ENCODE measurements at regions not wholly inside any gene's neighbourhood (a gene's known extent, or its start where the extent isn't known, plus 50 kb on each side); places are given as distances from the start of the nearest gene placed in this dataset.
A peak's percentile ranks its signal among the peaks of the same experiment; 100 is the strongest.

DNA sequence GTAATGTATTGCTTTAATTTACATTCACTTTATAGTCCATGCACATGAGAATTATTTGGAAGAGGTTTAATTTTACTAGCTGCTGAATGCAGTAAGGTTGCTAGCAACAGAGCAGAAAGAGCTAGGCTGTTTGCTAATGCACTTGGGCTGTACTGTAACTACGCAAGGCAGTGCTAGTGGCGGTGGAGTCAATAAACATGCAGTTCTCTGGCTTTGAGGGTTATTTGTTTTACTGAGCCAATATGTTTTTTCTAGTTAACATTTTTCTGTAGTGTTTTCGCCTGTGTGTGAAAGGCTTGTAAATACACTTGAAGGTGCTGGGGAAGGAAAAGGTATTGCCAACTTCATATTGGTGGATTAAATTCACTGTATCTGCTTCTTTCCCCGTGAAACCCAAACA, 112.8 kb downstream of the BTBD3 start:
- WGBS, 2 donors: 43 to 66% methylated on average over 4 of the region's 4 CpGs
- intact Hi-C loops (cut with DNase I): no loop called here
- DNase-seq: no peak
- no peak overlapping the region for H3K27ac ChIP-seq
- H3K4me3 ChIP-seq: no peak overlapping the region
- H3K36me3 ChIP-seq: no peaks in the 10 kb centered on the region
- TF ChIP-seq, protein P1, sequence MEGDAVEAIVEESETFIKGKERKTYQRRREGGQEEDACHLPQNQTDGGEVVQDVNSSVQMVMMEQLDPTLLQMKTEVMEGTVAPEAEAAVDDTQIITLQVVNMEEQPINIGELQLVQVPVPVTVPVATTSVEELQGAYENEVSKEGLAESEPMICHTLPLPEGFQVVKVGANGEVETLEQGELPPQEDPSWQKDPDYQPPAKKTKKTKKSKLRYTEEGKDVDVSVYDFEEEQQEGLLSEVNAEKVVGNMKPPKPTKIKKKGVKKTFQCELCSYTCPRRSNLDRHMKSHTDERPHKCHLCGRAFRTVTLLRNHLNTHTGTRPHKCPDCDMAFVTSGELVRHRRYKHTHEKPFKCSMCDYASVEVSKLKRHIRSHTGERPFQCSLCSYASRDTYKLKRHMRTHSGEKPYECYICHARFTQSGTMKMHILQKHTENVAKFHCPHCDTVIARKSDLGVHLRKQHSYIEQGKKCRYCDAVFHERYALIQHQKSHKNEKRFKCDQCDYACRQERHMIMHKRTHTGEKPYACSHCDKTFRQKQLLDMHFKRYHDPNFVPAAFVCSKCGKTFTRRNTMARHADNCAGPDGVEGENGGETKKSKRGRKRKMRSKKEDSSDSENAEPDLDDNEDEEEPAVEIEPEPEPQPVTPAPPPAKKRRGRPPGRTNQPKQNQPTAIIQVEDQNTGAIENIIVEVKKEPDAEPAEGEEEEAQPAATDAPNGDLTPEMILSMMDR (IDR thresholded peaks at IDR 0.05): no peak
- H3K4me1 ChIP-seq: no peaks in the 10 kb centered on the region
- no peaks in the 10 kb centered on the region for H3K9me3 ChIP-seq
- peak in 2 of 4 donors; percentile 84 to 85 for ATAC-seq
- no peaks in the 10 kb centered on the region for H3K27me3 ChIP-seq
- no peak for FAIRE-seq

DNA sequence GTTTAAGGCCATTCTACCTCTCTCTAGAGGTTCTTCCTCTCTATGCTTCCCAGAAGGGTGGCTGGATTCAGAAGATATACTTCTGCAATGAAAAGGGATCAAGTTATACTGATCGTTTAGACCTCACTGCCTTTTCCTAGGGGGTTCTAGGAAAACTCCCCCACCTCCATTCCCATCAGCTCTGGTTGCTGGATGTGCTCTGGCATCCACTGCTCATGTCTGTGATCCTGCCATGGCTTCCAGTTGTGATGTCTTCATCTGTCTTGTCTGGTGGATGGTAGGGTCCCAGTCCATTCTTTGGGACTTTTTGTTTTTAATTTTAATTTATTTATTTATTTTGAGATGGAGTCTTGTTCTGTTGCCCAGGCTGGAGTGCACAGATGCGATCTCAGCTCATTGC, 118.4 kb downstream of the BTBD3 start:
- ATAC-seq (no peak), FAIRE-seq (no peak), DNase-seq (no peak)
- Histone ChIP-seq H3K27me3 (no peaks in the 10 kb centered on the region), H3K27ac (no peak overlapping the region), H3K9me3 (no peaks in the 10 kb centered on the region), H3K4me1 (no peaks in the 10 kb centered on the region), H3K36me3 (no peaks in the 10 kb centered on the region), H3K4me3 (no peak overlapping the region)
- intact Hi-C loops (cut with DNase I): no loop called here
- TF ChIP-seq, protein P1 (IDR thresholded peaks at IDR 0.05): no peak
- 81 to 83% methylated on average over 2 of the region's 2 CpGs for WGBS, 2 donors

DNA sequence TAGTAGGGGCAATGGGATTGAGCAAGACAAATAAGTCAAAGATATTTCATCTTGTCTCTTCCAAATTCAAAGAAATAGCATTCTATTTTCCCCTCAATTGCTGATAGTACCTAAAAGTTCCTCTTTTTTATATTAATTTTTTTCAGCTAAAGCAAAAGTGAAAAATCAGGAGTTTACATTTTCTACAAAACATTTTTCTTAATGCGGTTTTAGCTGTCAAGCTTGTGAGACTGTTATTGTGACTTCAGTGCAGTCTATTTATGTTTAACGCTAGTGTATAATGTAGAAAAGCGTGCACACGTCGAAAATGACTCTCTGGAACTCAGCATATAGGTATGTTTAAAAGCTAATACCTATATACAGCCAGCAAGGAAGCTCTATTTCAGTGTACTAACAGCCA, 119.8 kb downstream of the BTBD3 start:
- ATAC-seq (no peak), DNase-seq (no peak), FAIRE-seq (no peak)
- Histone ChIP-seq H3K4me3 (no peak overlapping the region), H3K27me3 (no peaks in the 10 kb centered on the region), H3K4me1 (no peaks in the 10 kb centered on the region), H3K36me3 (no peaks in the 10 kb centered on the region), H3K27ac (no peak overlapping the region), H3K9me3 (no peaks in the 10 kb centered on the region)
- intact Hi-C loops (cut with DNase I): no loop called here
- TF ChIP-seq, protein P1 (IDR thresholded peaks at IDR 0.05): no peak
- 75 to 85% methylated on average over 5 of the region's 5 CpGs for WGBS, 2 donors

DNA sequence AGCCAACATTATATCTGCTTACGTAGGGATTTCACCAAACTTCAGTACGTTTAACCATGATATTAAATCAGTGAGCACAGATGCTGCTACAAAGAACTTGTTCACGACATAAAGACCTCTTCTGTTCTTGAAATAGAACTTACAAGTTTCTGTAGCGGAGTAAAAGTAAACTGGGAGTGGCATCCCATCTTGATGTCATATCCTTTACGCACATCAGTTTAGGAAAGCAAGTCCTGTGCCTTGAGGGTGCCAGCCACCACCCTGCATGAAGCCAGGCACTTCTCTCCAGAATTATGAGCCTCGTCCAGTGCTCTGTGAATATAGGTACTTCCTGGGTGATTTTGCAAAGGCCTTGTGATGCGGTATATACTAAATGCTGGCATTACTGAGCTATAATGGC, 122.6 kb downstream of the BTBD3 start:
- Histone ChIP-seq H3K27me3 (no peaks in the 10 kb centered on the region), H3K27ac (no peak overlapping the region), H3K36me3 (no peaks in the 10 kb centered on the region), H3K4me1 (no peaks in the 10 kb centered on the region), H3K9me3 (no peaks in the 10 kb centered on the region), H3K4me3 (no peak overlapping the region)
- DNase-seq: no peak
- WGBS, 2 donors: 86 to 88% methylated on average over 7 of the region's 7 CpGs
- TF ChIP-seq, protein P1 (IDR thresholded peaks at IDR 0.05): no peak
- intact Hi-C loops (cut with DNase I): no loop called here
- no peak for FAIRE-seq
- no peak for ATAC-seq

DNA sequence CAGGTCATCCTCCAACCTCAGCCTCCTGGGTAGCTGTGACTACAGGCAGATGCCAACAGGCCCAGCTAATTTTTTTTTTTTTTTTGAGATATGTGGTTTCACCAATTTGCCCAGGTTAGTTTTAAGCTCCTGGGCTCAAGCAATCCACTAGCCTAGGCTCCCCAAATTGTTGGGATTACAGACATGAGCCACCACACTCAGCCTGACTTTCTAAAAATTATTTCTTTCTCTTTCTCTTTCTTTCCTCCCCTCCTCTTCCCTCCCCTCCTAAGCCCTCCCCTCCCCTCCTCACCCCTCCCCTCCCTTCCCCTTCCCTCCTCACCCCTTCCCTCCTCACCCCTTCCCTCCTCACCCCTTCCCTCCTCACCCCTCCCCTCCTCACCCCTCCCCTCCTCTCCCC, 127.3 kb downstream of the BTBD3 start:
- no peaks in the 10 kb centered on the region for H3K4me1 ChIP-seq
- no peaks in the 10 kb centered on the region for H3K36me3 ChIP-seq
- FAIRE-seq: no peak
- intact Hi-C loops (cut with DNase I): no loop called here
- ATAC-seq: no peak
- no peaks in the 10 kb centered on the region for H3K9me3 ChIP-seq
- no peak overlapping the region for H3K27ac ChIP-seq
- H3K4me3 ChIP-seq: no peak overlapping the region
- TF ChIP-seq, protein P1 (IDR thresholded peaks at IDR 0.05): no peak
- H3K27me3 ChIP-seq: no peaks in the 10 kb centered on the region
- no peak for DNase-seq
